ENCODE measurements at regions not wholly inside any gene's neighbourhood (a gene's known extent, or its start where the extent isn't known, plus 50 kb on each side); places are given as distances from the start of the nearest gene placed in this dataset.

- Histone ChIP-seq H3K27me3 (replicated peaks; ENCODE audit: insufficient read depth) (no peaks in the 10 kb centered on the region), H3K27ac (no peak overlapping the region), H3K9me3 (no peaks in the 10 kb centered on the region), H3K36me3 (no peaks in the 10 kb centered on the region), H3K4me3 (no peak overlapping the region), H3K4me1 (ENCODE audit: control insufficient read depth in 1 of 2, low read depth in 2 of 2) (no peaks in the 10 kb centered on the region)
- no peak for TF ChIP-seq CTCF (IDR thresholded peaks at IDR 0.05)
- DNase-seq (ENCODE audit: low spot score) (no peak), ATAC-seq (ENCODE audit: insufficient number of reproducible peaks, low FRiP score, low read depth) (no peak)
Measured at GRCh38 chr19:29119590-29119989, 93.4 kb downstream of the UQCRFS1 start.

GRCh38 chr19:29118389-29118788 lies 94.6 kb downstream of the UQCRFS1 start:
- no peak for TF ChIP-seq CTCF (IDR thresholded peaks at IDR 0.05)
- Histone ChIP-seq H3K4me3 (no peak overlapping the region), H3K36me3 (no peaks in the 10 kb centered on the region), H3K27ac (no peak overlapping the region), H3K27me3 (replicated peaks; ENCODE audit: insufficient read depth) (no peaks in the 10 kb centered on the region), H3K4me1 (ENCODE audit: control insufficient read depth in 1 of 2, low read depth in 2 of 2) (no peaks in the 10 kb centered on the region), H3K9me3 (no peaks in the 10 kb centered on the region)
- DNase-seq (ENCODE audit: low spot score) (no peak), ATAC-seq (ENCODE audit: insufficient number of reproducible peaks, low FRiP score, low read depth) (no peak)

- H3K27me3 ChIP-seq (replicated peaks; ENCODE audit: insufficient read depth): no peaks in the 10 kb centered on the region
- H3K9me3 ChIP-seq: no peaks in the 10 kb centered on the region
- DNase-seq (ENCODE audit: low spot score): no peak
- ATAC-seq (ENCODE audit: insufficient number of reproducible peaks, low FRiP score, low read depth): no peak
- H3K27ac ChIP-seq: no peak overlapping the region
- H3K4me3 ChIP-seq: no peak overlapping the region
- no peaks in the 10 kb centered on the region for H3K36me3 ChIP-seq
- no peaks in the 10 kb centered on the region for H3K4me1 ChIP-seq (ENCODE audit: control insufficient read depth in 1 of 2, low read depth in 2 of 2)
- no peak for TF ChIP-seq CTCF (IDR thresholded peaks at IDR 0.05)
Measured at GRCh38 chr19:29117926-29118325, 95.0 kb downstream of the UQCRFS1 start.

GRCh38 chr19:29115181-29115580 lies 97.8 kb downstream of the UQCRFS1 start:
- TF ChIP-seq CTCF (IDR thresholded peaks at IDR 0.05): no peak
- DNase-seq (ENCODE audit: low spot score) (no peak), ATAC-seq (ENCODE audit: insufficient number of reproducible peaks, low FRiP score, low read depth) (no peak)
- Histone ChIP-seq H3K27me3 (replicated peaks; ENCODE audit: insufficient read depth) (no peaks in the 10 kb centered on the region), H3K4me3 (no peak overlapping the region), H3K27ac (no peak overlapping the region), H3K9me3 (no peaks in the 10 kb centered on the region), H3K36me3 (no peaks in the 10 kb centered on the region), H3K4me1 (ENCODE audit: control insufficient read depth in 1 of 2, low read depth in 2 of 2) (no peaks in the 10 kb centered on the region)

GRCh38 chr19:29113838-29114237 lies 99.1 kb downstream of the UQCRFS1 start:
- H3K9me3 ChIP-seq: no peaks in the 10 kb centered on the region
- no peak overlapping the region for H3K4me3 ChIP-seq
- no peak for ATAC-seq (ENCODE audit: insufficient number of reproducible peaks, low FRiP score, low read depth)
- TF ChIP-seq CTCF (IDR thresholded peaks at IDR 0.05): no peak
- no peak overlapping the region for H3K27ac ChIP-seq
- H3K4me1 ChIP-seq (ENCODE audit: control insufficient read depth in 1 of 2, low read depth in 2 of 2): no peaks in the 10 kb centered on the region
- no peak for DNase-seq (ENCODE audit: low spot score)
- no peaks in the 10 kb centered on the region for H3K36me3 ChIP-seq
- no peaks in the 10 kb centered on the region for H3K27me3 ChIP-seq (replicated peaks; ENCODE audit: insufficient read depth)
